Endothelial cell of umbilical vein (primary cell): ENCODE measurements at regions not wholly inside any gene's neighbourhood (a gene's known extent, or its start where the extent isn't known, plus 50 kb on each side); places are given as distances from the start of the nearest gene placed in this dataset.
"Not testable (repeated sequence)": the region's sequence is repeated elsewhere in the genome, so short reads cannot be mapped to it uniquely, and the experiment has no call there.

Experiments used
- BruUV-seq: library from RNA; stranded (reverse); fragments of 400-500 nt; replicated peaks from 2 replicates; lab custom pipeline; 2021; lab: Mats Ljungman, UMichigan
- CTCF ChIA-PET: fragments of 300-600, 350-600 bp; sonication (Branson Sonifier 250); formaldehyde crosslinking; loops from one replicate; lab custom pipeline; 2021; ENCODE audit warnings: antibody characterized with exemption, inconsistent platforms; lab: Charles Lee
- POLR2A ChIA-PET: fragments of 300-600, 350-600 bp; sonication (Branson Sonifier 250); formaldehyde crosslinking; loops from one replicate; lab custom pipeline; 2021; ENCODE audit warnings: antibody characterized with exemption, inconsistent platforms; lab: Charles Lee
- DNase-seq: peaks from one replicate; pipeline ENCODE4 v3.0.0-alpha.2; 2011; ENCODE audit warnings: low read depth, low spot score
- FAIRE-seq: peaks from 2 replicates; lab custom pipeline; 2011; peaks lifted over from hg19 to GRCh38; lab: Jason Lieb, UNC
- H2AFZ ChIP-seq: 2 replicates; pipeline ENCODE4 v1.6.0; 2012; ENCODE audit warnings: low read depth, low read length, control low read depth, inconsistent platforms
- H3K27ac ChIP-seq: 2 replicates; pipeline ENCODE4 v1.5.1; 2011; ENCODE audit warnings: low read depth, mild to moderate bottlenecking, control low read depth, low read length, moderate library complexity; ENCODE audit not compliant: insufficient read depth
- H3K27me3 ChIP-seq, 2 experiments: 2 replicates each; pipeline versions ENCODE4 v1.6.0 to v1.6.1; 2011; ENCODE audit warnings: low read length in 2 of 2, mixed read lengths in 1 of 2; ENCODE audit not compliant: control insufficient read depth in 2 of 2, insufficient read depth in 2 of 2
- H3K36me3 ChIP-seq, 2 experiments: 2 replicates in 1 of 2; 3 replicates in 1 of 2; pipeline ENCODE4 v1.5.1; 2011; ENCODE audit warnings: low read length in 2 of 2, mild to moderate bottlenecking in 1 of 2, moderate library complexity in 1 of 2; ENCODE audit not compliant: control insufficient read depth in 2 of 2, insufficient read depth in 2 of 2; ENCODE audit errors: extremely low read depth in 1 of 2
- H3K4me1 ChIP-seq: 3 replicates; pipeline ENCODE4 v1.5.1; 2011; ENCODE audit warnings: mild to moderate bottlenecking, low read length; ENCODE audit not compliant: control insufficient read depth, insufficient read depth; ENCODE audit errors: extremely low read depth
- H3K4me2 ChIP-seq: 2 replicates; pipeline ENCODE4 v1.6.1; 2011; ENCODE audit warnings: low read length, control low read depth, mixed read lengths; ENCODE audit not compliant: insufficient read depth
- H3K4me3 ChIP-seq, 3 experiments: fragments of 200-600 bp in 1 of 3; sonication (generic), shearing (Covaris generic) in 1 of 3; replicated peaks in 1 of 3; 2 replicates each; pipeline ENCODE4 v1.5.1; 2011 to 2016; ENCODE audit warnings: control low read depth in 3 of 3, low read length in 3 of 3, mild to moderate bottlenecking in 2 of 3, inconsistent platforms in 1 of 3, low read depth in 1 of 3, moderate library complexity in 1 of 3; ENCODE audit not compliant: insufficient read depth in 1 of 3
- H3K79me2 ChIP-seq: 2 replicates; pipeline ENCODE4 v1.6.0; 2012; ENCODE audit warnings: low read length, inconsistent platforms; ENCODE audit not compliant: control insufficient read depth, insufficient read depth
- H3K9ac ChIP-seq: replicated peaks from 2 replicates; pipeline ENCODE3; 2011; ENCODE audit warnings: low read length, control low read depth; ENCODE audit not compliant: insufficient read depth; ENCODE audit errors: extremely low read depth
- H3K9me1 ChIP-seq: replicated peaks from 3 replicates; pipeline ENCODE4 v1.6.0; 2011; ENCODE audit warnings: mild to moderate bottlenecking, low read length; ENCODE audit not compliant: control insufficient read depth, insufficient read depth; ENCODE audit errors: extremely low read depth
- H3K9me3 ChIP-seq: replicated peaks from 2 replicates; pipeline ENCODE4 v1.5.1; 2012; ENCODE audit warnings: low read length, inconsistent platforms; ENCODE audit not compliant: control insufficient read depth, insufficient read depth
- H4K20me1 ChIP-seq: replicated peaks from 2 replicates; pipeline ENCODE3; 2011; ENCODE audit warnings: mild to moderate bottlenecking, low read length; ENCODE audit not compliant: control insufficient read depth, insufficient read depth; ENCODE audit errors: extremely low read depth
- CTCF ChIP-seq, 2 donors: IDR thresholded peaks; 1 replicate in 1 of 2; 2 replicates in 1 of 2; pipeline ENCODE4 v1.5.1; 2011; ENCODE audit warnings: low read length in 2 of 2, mild to moderate bottlenecking in 2 of 2, moderate library complexity in 2 of 2, control low read depth in 1 of 2, inconsistent platforms in 1 of 2, low read depth in 1 of 2; ENCODE audit not compliant: insufficient read depth in 1 of 2; ENCODE audit errors: extremely low read depth in 1 of 2
- EZH2 ChIP-seq: IDR thresholded peaks from 2 replicates; pipeline ENCODE4 v1.6.1; 2012; ENCODE audit warnings: borderline replicate concordance, low read depth, mild to moderate bottlenecking, moderate library complexity, low read length, inconsistent platforms; ENCODE audit not compliant: severe bottlenecking
- FOS ChIP-seq: IDR thresholded peaks from 2 replicates; pipeline ENCODE4 v1.6.1; 2011; ENCODE audit warnings: mild to moderate bottlenecking, low read length, moderate library complexity, borderline replicate concordance; ENCODE audit not compliant: insufficient read depth
- GATA2 ChIP-seq: IDR thresholded peaks from 2 replicates; pipeline ENCODE4 v1.7.0; 2011; ENCODE audit warnings: low read depth, mild to moderate bottlenecking, moderate library complexity, mixed read lengths, low read length; ENCODE audit not compliant: insufficient read length, insufficient read depth
- JUN ChIP-seq: IDR thresholded peaks from 2 replicates; pipeline ENCODE4 v1.6.1; 2011; ENCODE audit warnings: borderline replicate concordance, low read depth; ENCODE audit not compliant: insufficient read length, insufficient read depth
- MYC ChIP-seq: IDR thresholded peaks from one replicate; pipeline ENCODE4 v1.6.1; 2011; ENCODE audit warnings: mild to moderate bottlenecking, low read depth, low read length
- POLR2A ChIP-seq: IDR thresholded peaks from 2 replicates; pipeline ENCODE4 v1.6.1; 2012; ENCODE audit warnings: low read depth, mild to moderate bottlenecking, control low read depth, low read length
- POLR2AphosphoS5 ChIP-seq: IDR thresholded peaks from 2 replicates; pipeline ENCODE4 v1.6.1; 2012; ENCODE audit warnings: low read depth, mild to moderate bottlenecking, control low read depth, low read length, moderate library complexity; ENCODE audit not compliant: insufficient read depth
- dilution Hi-C: fragments of 300-500 bp; cut with MboI; formaldehyde crosslinking; loops from one replicate; pipeline ENCODE4 v1.15.0; 2019; ENCODE audit warnings: low sequenced_read_pairs; ENCODE audit not compliant: extremely low pct_ligation_motif_present
- intact Hi-C: fragments of 100-400 bp; cut with micrococcal nuclease; formaldehyde crosslinking; loops from one replicate; pipeline ENCODE4 v1.10.0; 2022
- TF ChIP-seq, protein P1 (sequence below): IDR thresholded peaks from 2 replicates; pipeline ENCODE4 v1.6.1; 2011; ENCODE audit not compliant: insufficient read depth, insufficient read length

- Histone ChIP-seq H3K27me3 (no peaks in the 10 kb centered on the region), H3K9me3 (no peaks in the 10 kb centered on the region), H3K79me2 (no peaks in the 10 kb centered on the region), H3K36me3 (no peaks in the 10 kb centered on the region), H3K9ac (no peak overlapping the region), H3K4me3 (no peak overlapping the region), H3K27ac (no peak overlapping the region), H3K4me2 (no peak overlapping the region), H3K4me1 (no peaks in the 10 kb centered on the region), H4K20me1 (no peaks in the 10 kb centered on the region), H3K9me1 (no peaks in the 10 kb centered on the region), H2AFZ (no peak overlapping the region)
- ChIA-PET CTCF (no interaction called here), POLR2A (no interaction called here)
- intact Hi-C loops (no loop called here), dilution Hi-C loops (no loop called here)
- DNase-seq (no peak), FAIRE-seq (no peak)
- BruUV-seq = no TSS peak
- TF ChIP-seq JUN = no peak
- no peak for TF ChIP-seq POLR2A
- TF ChIP-seq, protein P1, sequence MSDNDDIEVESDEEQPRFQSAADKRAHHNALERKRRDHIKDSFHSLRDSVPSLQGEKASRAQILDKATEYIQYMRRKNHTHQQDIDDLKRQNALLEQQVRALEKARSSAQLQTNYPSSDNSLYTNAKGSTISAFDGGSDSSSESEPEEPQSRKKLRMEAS = no peak
- TF ChIP-seq GATA2 = no peak
- no peak for TF ChIP-seq EZH2
- TF ChIP-seq FOS = no peak
- no peak for TF ChIP-seq POLR2AphosphoS5
- no peak for TF ChIP-seq MYC
- TF ChIP-seq CTCF (IDR thresholded peaks at IDR 0.05; ENCODE audit: extremely low read depth in 1 of 2, insufficient read depth in 1 of 2, low read depth in 1 of 2, low read length in 2 of 2) = no peak
Measured at GRCh38 chr5:119968690-119969089, 339.3 kb downstream of the FAM170A start.

DNA sequence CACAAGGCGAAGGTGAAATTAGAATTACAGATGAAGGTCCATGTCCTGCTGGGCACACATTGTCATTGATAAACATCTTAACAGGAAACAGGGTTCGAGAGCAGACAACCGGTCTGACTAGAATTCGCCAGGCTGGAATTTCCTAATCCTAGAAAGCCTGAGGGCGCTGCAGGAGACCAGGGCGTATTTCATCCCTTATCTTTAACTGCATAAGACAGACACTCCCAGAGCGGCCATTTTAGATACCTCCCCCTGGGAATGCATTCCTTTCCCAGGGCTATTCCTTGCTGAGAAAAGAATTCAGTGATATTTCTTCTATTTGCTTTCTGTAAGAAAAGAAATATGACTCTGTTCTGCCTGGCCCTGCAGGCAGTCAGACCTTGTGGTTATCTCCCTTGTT, 357.7 kb downstream of the FAM170A start:
- H3K4me3 ChIP-seq, H3K9me1 ChIP-seq, BruUV-seq, H3K79me2 ChIP-seq, dilution Hi-C loops, H3K4me1 ChIP-seq, intact Hi-C loops, H3K27me3 ChIP-seq, H3K27ac ChIP-seq, FAIRE-seq, H3K36me3 ChIP-seq, H2AFZ ChIP-seq, H4K20me1 ChIP-seq, H3K4me2 ChIP-seq, CTCF ChIA-PET, DNase-seq, POLR2A ChIA-PET, H3K9me3 ChIP-seq, H3K9ac ChIP-seq: not testable (repeated sequence)
